Peyer's patch (tissue), 4 donors: ENCODE measurements at regions not wholly inside any gene's neighbourhood (a gene's known extent, or its start where the extent isn't known, plus 50 kb on each side); places are given as distances from the start of the nearest gene placed in this dataset.

ENCODE experiments used
- DNase-seq, 3 donors: peaks; one replicate each; pipeline ENCODE4 v3.0.0-alpha.2; 2017 to 2019
- H3K27ac ChIP-seq, 4 donors: fragments of 200-600 bp; sonication (generic); one replicate each; pipeline ENCODE4 v1.5.1; 2016 to 2019
- H3K27me3 ChIP-seq, 2 donors: fragments of 200-600 bp; sonication (generic); one replicate each; pipeline ENCODE4 v1.5.1; 2019
- H3K36me3 ChIP-seq, 3 donors: fragments of 200-600 bp; sonication (generic); one replicate each; pipeline ENCODE4 v1.5.1; 2016 to 2019
- H3K4me1 ChIP-seq, 4 donors: fragments of 200-600 bp; sonication (generic); one replicate each; pipeline ENCODE4 v1.5.1; 2016 to 2019
- H3K4me3 ChIP-seq, 4 donors: fragments of 200-600 bp; sonication (generic); 1 replicate in 3 of 4; 2 replicates in 1 of 4; pipeline ENCODE4 v1.5.1; 2016 to 2019; ENCODE audit warnings: mild to moderate bottlenecking in 1 of 4
- H3K9me3 ChIP-seq, 4 donors: fragments of 200-600 bp; sonication (generic); one replicate each; pipeline ENCODE4 v1.5.1; 2016 to 2019; ENCODE audit warnings: mild to moderate bottlenecking in 1 of 4
- CTCF ChIP-seq, 6 experiments: fragments of 450-650 bp in 4 of 6; fragments of 200-600 bp in 2 of 6; sonication (generic) in 1 of 6; IDR thresholded peaks; one replicate each; pipeline ENCODE4 v1.5.1; 2017 to 2019; ENCODE audit warnings: antibody characterized with exemption in 6 of 6, mild to moderate bottlenecking in 3 of 6, moderate library complexity in 1 of 6
- POLR2A ChIP-seq, 2 donors: fragments of 450-650 bp; IDR thresholded peaks; one replicate each; pipeline ENCODE4 v1.5.1; 2017; ENCODE audit warnings: antibody characterized with exemption in 2 of 2, mild to moderate bottlenecking in 2 of 2, moderate library complexity in 2 of 2

GRCh38 chr14:26097852-26098251, 500.0 kb downstream of the NOVA1 start:
- no peak for DNase-seq
- Histone ChIP-seq H3K27ac (no peak overlapping the region), H3K27me3 (no peaks in the 10 kb centered on the region), H3K4me3 (no peak overlapping the region), H3K9me3 (no peaks in the 10 kb centered on the region), H3K36me3 (no peaks in the 10 kb centered on the region), H3K4me1 (no peaks in the 10 kb centered on the region)
- TF ChIP-seq POLR2A (IDR thresholded peaks at IDR 0.05): no peak
- no peak for TF ChIP-seq CTCF (IDR thresholded peaks at IDR 0.05)

- Histone ChIP-seq H3K27me3 (no peaks in the 10 kb centered on the region), H3K4me1 (no peaks in the 10 kb centered on the region), H3K9me3 (no peaks in the 10 kb centered on the region), H3K27ac (no peak overlapping the region), H3K4me3 (no peak overlapping the region), H3K36me3 (no peaks in the 10 kb centered on the region)
- DNase-seq: no peak
- TF ChIP-seq CTCF (IDR thresholded peaks at IDR 0.05) (no peak), POLR2A (IDR thresholded peaks at IDR 0.05) (no peak)
Observed at GRCh38 chr14:26088275-26088674, 509.6 kb downstream of the NOVA1 start.

GRCh38 chr14:26081043-26081442, 516.8 kb downstream of the NOVA1 start:
- no peak for DNase-seq
- no peaks in the 10 kb centered on the region for H3K4me1 ChIP-seq
- no peaks in the 10 kb centered on the region for H3K27me3 ChIP-seq
- H3K27ac ChIP-seq: no peak overlapping the region
- H3K9me3 ChIP-seq: no peaks in the 10 kb centered on the region
- H3K36me3 ChIP-seq: no peaks in the 10 kb centered on the region
- no peak for TF ChIP-seq CTCF (IDR thresholded peaks at IDR 0.05)
- TF ChIP-seq POLR2A (IDR thresholded peaks at IDR 0.05): no peak
- H3K4me3 ChIP-seq: no peak overlapping the region

GRCh38 chr14:26078561-26078960, 519.3 kb downstream of the NOVA1 start:
- Histone ChIP-seq H3K4me1 (no peaks in the 10 kb centered on the region), H3K9me3 (no peaks in the 10 kb centered on the region), H3K27ac (no peak overlapping the region), H3K4me3 (no peak overlapping the region), H3K27me3 (no peaks in the 10 kb centered on the region), H3K36me3 (no peaks in the 10 kb centered on the region)
- TF ChIP-seq POLR2A (IDR thresholded peaks at IDR 0.05) (no peak), CTCF (IDR thresholded peaks at IDR 0.05) (no peak)
- no peak for DNase-seq

GRCh38 chr14:26074892-26075291, 522.9 kb downstream of the NOVA1 start:
- Histone ChIP-seq H3K36me3 (no peaks in the 10 kb centered on the region), H3K27ac (no peak overlapping the region), H3K4me1 (no peaks in the 10 kb centered on the region), H3K27me3 (no peaks in the 10 kb centered on the region), H3K9me3 (no peaks in the 10 kb centered on the region), H3K4me3 (no peak overlapping the region)
- no peak for DNase-seq
- TF ChIP-seq POLR2A (IDR thresholded peaks at IDR 0.05) (no peak), CTCF (IDR thresholded peaks at IDR 0.05) (no peak)

GRCh38 chr14:26070443-26070842, 527.4 kb downstream of the NOVA1 start:
- Histone ChIP-seq H3K9me3 (no peaks in the 10 kb centered on the region), H3K4me1 (no peaks in the 10 kb centered on the region), H3K27me3 (no peaks in the 10 kb centered on the region), H3K27ac (no peak overlapping the region), H3K36me3 (no peaks in the 10 kb centered on the region), H3K4me3 (no peak overlapping the region)
- DNase-seq: no peak
- no peak for TF ChIP-seq POLR2A (IDR thresholded peaks at IDR 0.05)
- no peak for TF ChIP-seq CTCF (IDR thresholded peaks at IDR 0.05)
